KG1 (cell line): ENCODE measurements at regions not wholly inside any gene's neighbourhood (a gene's known extent, or its start where the extent isn't known, plus 50 kb on each side); places are given as distances from the start of the nearest gene placed in this dataset.
"Not testable (repeated sequence)": the region's sequence is repeated elsewhere in the genome, so short reads cannot be mapped to it uniquely, and the experiment has no call there.

Experiments used
- DNase-seq: peaks from one replicate; lab custom pipeline; 2025; lab: John Stamatoyannopoulos, UW

GRCh38 chr14:106719880-106720279, 1193.5 kb downstream of the TMEM121 start:
- peak; percentile 40 for DNase-seq

- DNase-seq = not testable (repeated sequence)
Measured at GRCh38 chr14:106721926-106722325, 1195.5 kb downstream of the TMEM121 start.

GRCh38 chr14:106722813-106723687, 1196.7 kb downstream of the TMEM121 start:
- DNase-seq = not testable (repeated sequence)

- DNase-seq = not testable (repeated sequence)
Measured at GRCh38 chr14:106727962-106728361, 1201.6 kb downstream of the TMEM121 start.

DNA sequence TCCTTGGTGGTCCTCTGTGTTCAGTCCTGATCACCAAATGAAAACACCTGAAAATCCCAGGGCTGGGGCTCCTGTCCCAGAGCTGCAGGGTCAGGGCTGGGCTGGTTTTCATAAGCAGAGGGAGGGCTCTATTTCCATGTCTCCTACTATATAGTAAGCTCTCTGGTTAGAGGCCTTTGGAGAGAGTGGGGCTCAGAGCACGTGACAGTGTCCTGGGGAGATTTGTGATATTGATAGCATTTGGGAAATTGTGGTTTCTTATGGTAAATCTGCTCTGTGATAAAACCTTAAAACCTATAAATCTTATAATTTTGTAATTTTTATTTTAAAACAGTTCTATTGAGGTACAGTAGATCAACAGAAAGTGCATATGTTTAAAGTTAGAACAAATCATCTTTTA, 1202.2 kb downstream of the TMEM121 start:
- DNase-seq = no peak

GRCh38 chr14:106729551-106729950, 1203.2 kb downstream of the TMEM121 start:
- DNase-seq = no peak

DNA sequence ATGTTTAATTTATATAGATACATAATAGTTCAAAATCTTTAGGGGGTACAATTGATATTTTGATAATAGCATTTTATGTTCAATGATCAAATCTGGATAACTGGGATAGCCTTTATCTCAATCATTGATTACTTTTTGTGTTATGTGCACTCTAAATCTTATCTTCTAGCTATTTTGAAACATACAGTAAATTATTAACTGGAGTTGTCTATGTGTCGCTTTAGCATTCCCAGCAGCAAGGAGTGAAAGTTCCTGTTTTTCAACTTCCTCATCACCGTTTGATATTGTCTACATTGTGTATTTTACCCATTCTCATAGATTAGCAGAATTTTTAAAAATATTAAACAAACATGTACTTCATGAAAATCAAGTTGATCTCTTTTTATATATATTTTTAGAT, 1207.4 kb downstream of the TMEM121 start:
- no peak for DNase-seq

- no peak for DNase-seq
Measured at GRCh38 chr14:106737021-106737420, 1210.6 kb downstream of the TMEM121 start.

GRCh38 chr14:106738075-106738474, 1211.7 kb downstream of the TMEM121 start:
- no peak for DNase-seq

- DNase-seq = not testable (repeated sequence)
Measured at GRCh38 chr14:106738598-106739258, 1212.3 kb downstream of the TMEM121 start.

DNA sequence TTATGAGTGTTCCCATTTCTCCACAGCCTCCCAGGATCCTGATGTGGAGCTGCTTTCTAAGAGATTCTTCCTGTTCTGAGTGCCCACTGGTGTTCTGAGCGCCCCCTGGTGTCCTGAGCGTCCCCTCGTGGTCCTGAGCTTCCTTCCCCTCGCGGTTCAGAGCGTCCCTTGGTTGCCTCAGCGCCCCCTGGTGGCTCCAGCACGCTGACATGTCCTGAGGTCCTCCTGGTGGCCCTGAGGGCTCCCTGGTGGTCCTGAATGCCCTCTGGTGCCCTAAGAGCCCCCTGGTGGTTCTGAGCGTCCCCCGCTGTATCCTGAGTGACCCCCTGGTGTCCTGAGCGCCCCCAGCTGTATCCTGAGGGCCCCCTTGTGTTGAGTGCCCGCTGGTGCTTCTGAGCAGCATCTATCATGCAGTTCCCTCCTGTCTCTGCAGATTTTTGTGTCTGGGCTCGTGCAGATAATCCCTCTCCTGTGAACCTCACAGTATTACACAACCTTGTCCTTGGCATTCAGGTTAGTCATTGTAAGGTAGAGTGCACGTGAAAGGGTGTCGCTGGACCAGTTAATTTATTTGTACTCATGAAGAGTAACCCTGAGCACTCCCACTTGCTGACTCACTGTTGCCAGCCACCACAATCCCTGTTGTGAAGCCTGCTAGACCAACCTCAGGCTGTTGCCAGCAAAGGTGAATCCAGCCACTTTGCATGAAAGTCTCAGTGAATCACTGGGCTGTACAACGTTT, 1214.9 kb downstream of the TMEM121 start:
- not testable (repeated sequence) for DNase-seq

DNA sequence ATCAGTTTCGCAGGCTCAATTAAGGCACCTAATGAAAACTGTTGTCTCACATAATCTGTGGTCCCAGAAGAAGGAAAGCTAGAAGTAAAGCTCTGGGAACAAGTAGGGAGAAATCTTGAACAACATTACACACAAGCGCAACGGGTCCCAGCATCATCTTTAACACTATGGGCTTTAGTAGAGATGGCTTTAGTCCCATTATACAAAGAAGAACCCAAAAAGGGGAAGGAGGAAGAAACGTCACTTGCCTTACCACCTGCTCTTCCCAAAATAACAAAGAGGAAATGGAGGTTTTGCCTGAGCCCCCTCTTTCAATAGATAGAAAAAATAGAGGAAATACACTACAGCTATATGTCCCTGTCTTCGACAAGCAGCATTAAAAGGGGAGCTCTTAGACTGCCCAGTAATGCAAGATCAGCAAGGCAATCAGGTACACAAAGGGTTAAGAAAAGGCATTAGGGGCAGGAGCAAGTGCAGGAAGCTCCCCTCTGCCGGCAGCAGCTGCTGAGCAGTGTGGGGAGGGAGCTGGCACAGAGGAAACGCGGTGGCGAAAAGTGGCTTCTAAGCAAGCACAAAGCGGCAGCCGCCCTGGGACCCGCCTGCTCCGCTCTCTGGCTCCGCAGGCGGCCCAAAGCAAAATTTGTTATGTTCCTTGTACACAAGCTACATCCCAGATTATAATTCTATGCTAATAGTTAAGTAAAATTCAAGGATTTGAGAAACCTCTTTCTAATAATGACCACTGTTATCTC, 1218.8 kb downstream of the TMEM121 start:
- not testable (repeated sequence) for DNase-seq

DNA sequence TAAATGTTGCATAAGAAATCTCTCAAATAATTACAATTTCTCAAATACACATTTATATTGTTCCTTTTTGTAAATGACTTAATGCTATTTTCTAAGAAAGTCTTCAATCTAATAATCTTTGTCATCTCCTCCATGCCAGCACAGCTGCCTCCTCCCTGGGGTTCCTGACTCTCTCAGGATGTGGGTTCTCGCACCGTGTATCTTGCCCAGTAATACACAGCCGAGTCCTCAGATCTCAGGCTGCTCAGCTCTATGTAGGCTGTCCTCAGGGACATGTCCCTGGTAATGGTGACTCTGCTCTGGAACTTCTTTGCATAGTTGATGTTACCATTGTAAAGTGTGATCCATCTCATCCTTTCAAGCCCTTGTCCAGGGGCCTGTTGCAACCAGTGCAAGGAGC, 1223.7 kb downstream of the TMEM121 start:
- not testable (repeated sequence) for DNase-seq

GRCh38 chr14:106753751-106754150, 1227.4 kb downstream of the TMEM121 start:
- not testable (repeated sequence) for DNase-seq

GRCh38 chr14:106757444-106757843, 1231.1 kb downstream of the TMEM121 start:
- not testable (repeated sequence) for DNase-seq

DNA sequence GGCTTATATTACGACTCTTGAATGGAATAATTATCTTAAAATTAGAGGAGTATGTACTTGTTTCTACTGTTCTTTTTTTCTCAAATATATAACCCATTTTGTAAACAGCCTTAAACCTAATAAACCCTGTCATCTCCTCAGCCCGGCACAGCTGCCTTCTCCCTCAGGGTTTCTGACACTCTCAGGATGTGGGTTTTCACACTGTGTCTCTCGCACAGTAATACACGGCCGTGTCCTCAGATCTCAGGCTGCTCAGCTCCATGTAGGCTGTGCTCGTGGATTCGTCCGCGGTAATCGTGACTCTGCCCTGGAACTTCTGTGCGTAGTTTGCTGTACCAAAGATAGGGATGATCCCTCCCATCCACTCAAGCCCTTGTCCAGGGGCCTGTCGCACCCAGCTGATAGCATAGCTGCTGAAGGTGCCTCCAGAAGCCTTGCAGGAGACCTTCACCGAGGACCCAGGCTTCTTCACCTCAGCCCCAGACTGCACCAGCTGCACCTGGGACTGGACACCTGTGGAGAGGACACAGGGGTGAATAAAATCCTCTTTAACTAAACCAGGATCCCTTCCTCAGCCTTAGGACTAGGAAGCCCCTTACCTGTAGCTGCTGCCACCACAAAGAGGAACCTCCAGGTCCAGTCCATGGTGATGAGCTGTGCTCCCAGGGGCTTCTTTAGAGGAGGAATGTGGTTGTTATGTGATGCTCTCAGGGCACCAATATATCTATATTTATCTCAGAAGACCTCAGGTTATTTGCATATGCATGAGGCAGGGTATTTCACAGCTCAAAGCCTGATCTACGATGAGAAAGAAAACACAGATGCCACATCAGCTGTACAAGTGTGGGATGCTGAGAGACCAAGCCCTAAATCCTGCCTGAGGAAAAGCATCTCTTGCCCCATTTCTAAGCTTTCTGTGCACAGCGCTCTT, 1235.8 kb downstream of the TMEM121 start:
- DNase-seq = not testable (repeated sequence)

- not testable (repeated sequence) for DNase-seq
Measured at GRCh38 chr14:106764968-106765369, 1238.6 kb downstream of the TMEM121 start.

GRCh38 chr14:106766145-106766544, 1239.8 kb downstream of the TMEM121 start:
- DNase-seq = no peak

- not testable (repeated sequence) for DNase-seq
Measured at GRCh38 chr14:106766551-106767277, 1240.3 kb downstream of the TMEM121 start.

GRCh38 chr14:106768230-106768629, 1241.8 kb downstream of the TMEM121 start:
- not testable (repeated sequence) for DNase-seq
